K562 (cell line): ENCODE measurements at regions not wholly inside any gene's neighbourhood (a gene's known extent, or its start where the extent isn't known, plus 50 kb on each side); places are given as distances from the start of the nearest gene placed in this dataset.

Source experiments
- ATAC-seq: fragments of 200-7000 bp; cut with Tn5 transposase; 3 replicates; pipeline ENCODE4 v1.9.1; 2020; ENCODE audit warnings: moderate library complexity
- BruUV-seq: library from RNA; stranded (reverse); fragments of 400-500 nt; replicated peaks from 2 replicates; lab custom pipeline; 2021; lab: Mats Ljungman, UMichigan
- CTCF ChIA-PET: fragments of 300-600 bp; formaldehyde crosslinking; extraction: SDS; loops from one replicate; lab custom pipeline; 2021; ENCODE audit warnings: low intra/inter-chr PET ratio; lab: Yijun Ruan, JAX
- POLR2A ChIA-PET: fragments of 300-600, 350-650 bp; sonication (Branson Sonifier 250); formaldehyde crosslinking; extraction: SDS; loops from one replicate; lab custom pipeline; 2021; ENCODE audit warnings: antibody characterized with exemption, inconsistent platforms; lab: Yijun Ruan, JAX
- DNase-seq, 4 experiments: peaks; one replicate each; pipeline versions ENCODE4 v3.0.0 to v3.0.0-alpha.2; 2011 to 2018; ENCODE audit warnings: low spot score in 3 of 4, mixed read lengths in 3 of 4; ENCODE audit errors: extremely low read depth in 1 of 4
- FAIRE-seq: peaks from 2 replicates; lab custom pipeline; 2011; peaks lifted over from hg19 to GRCh38; lab: Jason Lieb, UNC
- H2AFZ ChIP-seq: 2 replicates; pipeline ENCODE4 v1.6.0; 2011; ENCODE audit warnings: low read depth, low read length, control low read depth, inconsistent platforms
- H3K27ac ChIP-seq: fragments of 200-600 bp; 3 replicates; pipeline ENCODE4 v1.8.0; 2011; ENCODE audit warnings: low read depth, mild to moderate bottlenecking, control low read depth, inconsistent platforms, low read length, moderate library complexity, mixed read lengths; ENCODE audit errors: extremely low read depth
- H3K27me3 ChIP-seq, 2 experiments: fragments of 300-600 bp in 1 of 2; 2 replicates in 1 of 2; 3 replicates in 1 of 2; pipeline versions ENCODE4 v1.6.0 to v1.8.0; 2011; ENCODE audit warnings: inconsistent platforms in 2 of 2, low read length in 2 of 2, mild to moderate bottlenecking in 1 of 2, mixed read lengths in 1 of 2, moderate library complexity in 1 of 2; ENCODE audit not compliant: control insufficient read depth in 2 of 2, insufficient read depth in 2 of 2
- H3K36me3 ChIP-seq: fragments of 300-600 bp; 3 replicates; pipeline ENCODE4 v1.8.0; 2011; ENCODE audit warnings: mild to moderate bottlenecking, low read length, inconsistent platforms; ENCODE audit not compliant: control insufficient read depth, insufficient read depth
- H3K4me1 ChIP-seq, 2 experiments: fragments of 200-600 bp in 1 of 2; replicated peaks in 1 of 2; 2 replicates in 1 of 2; 3 replicates in 1 of 2; pipeline versions ENCODE4 v1.5.1 to v1.8.0; 2011; ENCODE audit warnings: inconsistent platforms in 2 of 2, low read length in 2 of 2, mild to moderate bottlenecking in 1 of 2, mixed read lengths in 1 of 2, moderate library complexity in 1 of 2; ENCODE audit not compliant: control insufficient read depth in 2 of 2, insufficient read depth in 2 of 2
- H3K4me2 ChIP-seq: 2 replicates; pipeline ENCODE4 v1.6.1; 2011; ENCODE audit warnings: low read length, control low read depth, inconsistent platforms, mixed read lengths; ENCODE audit not compliant: insufficient read depth
- H3K4me3 ChIP-seq: fragments of 200-600 bp; sonication (generic), shearing (Covaris generic); 2 replicates; pipeline ENCODE4 v1.5.1; 2016; ENCODE audit warnings: control low read depth, inconsistent platforms
- H3K79me2 ChIP-seq: fragments of 200-600 bp; 3 replicates; pipeline ENCODE4 v1.8.0; 2011; ENCODE audit warnings: low read length, inconsistent platforms; ENCODE audit not compliant: control insufficient read depth, insufficient read depth
- H3K9ac ChIP-seq, 2 experiments: 2 replicates each; pipeline versions ENCODE4 v1.6.0 to v1.6.1; 2011; ENCODE audit warnings: low read depth in 2 of 2, low read length in 2 of 2, control low read depth in 1 of 2, inconsistent platforms in 1 of 2, mild to moderate bottlenecking in 1 of 2, mixed read lengths in 1 of 2; ENCODE audit not compliant: insufficient read depth in 1 of 2
- H3K9me1 ChIP-seq: one replicate; pipeline ENCODE4 v1.6.0; 2011; ENCODE audit warnings: inconsistent platforms, mild to moderate bottlenecking, low read length, moderate library complexity; ENCODE audit not compliant: control insufficient read depth, insufficient read depth
- H3K9me3 ChIP-seq: replicated peaks from 2 replicates; pipeline ENCODE4 v1.5.1; 2011; ENCODE audit warnings: low read depth, low read length, inconsistent platforms; ENCODE audit not compliant: control insufficient read depth, insufficient read depth
- H4K20me1 ChIP-seq: replicated peaks from 2 replicates; pipeline ENCODE4 v1.6.1; 2011; ENCODE audit warnings: low read length, inconsistent platforms, mixed read lengths; ENCODE audit not compliant: control insufficient read depth, insufficient read depth
- E2F3 ChIP-seq: fragments of 250-450 bp; sonication (Bioruptor Pico); IDR thresholded peaks from 2 replicates; pipeline ENCODE4 v1.4.0; 2020; ENCODE audit warnings: mild to moderate bottlenecking
- E2F8 ChIP-seq: fragments of 450-650 bp; IDR thresholded peaks from 2 replicates; pipeline ENCODE4 v1.7.1; 2018; ENCODE audit warnings: mild to moderate bottlenecking, low read depth; ENCODE audit not compliant: partially characterized antibody
- JUN ChIP-seq, 2 experiments: sonication (generic) in 1 of 2; formaldehyde crosslinking in 1 of 2; IDR thresholded peaks; 2 replicates each; pipeline versions ENCODE4 v1.6.1 to v1.8.0; 2012 to 2022; ENCODE audit warnings: borderline replicate concordance in 2 of 2, mild to moderate bottlenecking in 2 of 2, improper control_type of control experiment in 1 of 2, low read depth in 1 of 2, low read length in 1 of 2, missing genetic modification reagents in 1 of 2
- KDM2B ChIP-seq: fragments of 250-450 bp; sonication (Bioruptor Pico); IDR thresholded peaks from 2 replicates; pipeline ENCODE4 v1.8.0; 2021; ENCODE audit warnings: mild to moderate bottlenecking, moderate library complexity
- NCOA2 ChIP-seq, 2 experiments: fragments of 450-650 bp; IDR thresholded peaks; 2 replicates each; pipeline ENCODE4 v1.6.1; 2018; ENCODE audit warnings: mild to moderate bottlenecking in 2 of 2, moderate library complexity in 1 of 2; ENCODE audit not compliant: partially characterized antibody in 2 of 2
- OTX1 ChIP-seq: fragments of 450-650 bp; formaldehyde crosslinking; IDR thresholded peaks from 2 replicates; pipeline ENCODE4 v1.4.0; 2022; ENCODE audit warnings: mild to moderate bottlenecking
- ZNF12 ChIP-seq: sonication (generic); formaldehyde crosslinking; IDR thresholded peaks from 2 replicates; pipeline ENCODE4 v1.4.0; 2020; ENCODE audit warnings: mild to moderate bottlenecking, missing genetic modification reagents
- ZNF174 ChIP-seq: fragments of 250-450 bp; sonication (Bioruptor Pico); IDR thresholded peaks from 2 replicates; pipeline ENCODE4 v1.4.0; 2020; ENCODE audit warnings: mild to moderate bottlenecking
- ZNF263 ChIP-seq: sonication (generic); formaldehyde crosslinking; IDR thresholded peaks from 2 replicates; pipeline ENCODE4 v1.8.0; 2022; ENCODE audit warnings: mild to moderate bottlenecking, missing genetic modification reagents, borderline replicate concordance
- ZNF398 ChIP-seq: fragments of 250-450 bp; sonication (Bioruptor Pico); IDR thresholded peaks from 2 replicates; pipeline ENCODE4 v1.8.0; 2021; ENCODE audit warnings: moderate library complexity, mild to moderate bottlenecking, inconsistent platforms
- WGBS: fragments of 100-300 bp; shearing (Covaris generic); methylation state at CpG from one replicate; pipeline ENCODE4 v1.1.6; 2016; ENCODE audit warnings: low coverage, mixed read lengths; ENCODE audit not compliant: insufficient coverage; ENCODE audit errors: missing lambda C conversion rate; 5-methylcytosine and 5-hydroxymethylcytosine counted together
- in situ Hi-C: fragments of 300-500 bp; cut with MboI; formaldehyde crosslinking; loops from 4 replicates; pipeline ENCODE4 v1.15.0; 2018; ENCODE audit warnings: inconsistent platforms, mixed read lengths
- intact Hi-C: fragments of 100-400 bp; cut with micrococcal nuclease; formaldehyde crosslinking; loops from 2 replicates; pipeline ENCODE4 v1.14.2; 2022
- TF ChIP-seq, protein P1 (sequence below): sonication (generic); formaldehyde crosslinking; IDR thresholded peaks from 2 replicates; pipeline ENCODE4 v1.8.0; 2022; ENCODE audit warnings: missing genetic modification reagents, mild to moderate bottlenecking, moderate library complexity, borderline replicate concordance

DNA sequence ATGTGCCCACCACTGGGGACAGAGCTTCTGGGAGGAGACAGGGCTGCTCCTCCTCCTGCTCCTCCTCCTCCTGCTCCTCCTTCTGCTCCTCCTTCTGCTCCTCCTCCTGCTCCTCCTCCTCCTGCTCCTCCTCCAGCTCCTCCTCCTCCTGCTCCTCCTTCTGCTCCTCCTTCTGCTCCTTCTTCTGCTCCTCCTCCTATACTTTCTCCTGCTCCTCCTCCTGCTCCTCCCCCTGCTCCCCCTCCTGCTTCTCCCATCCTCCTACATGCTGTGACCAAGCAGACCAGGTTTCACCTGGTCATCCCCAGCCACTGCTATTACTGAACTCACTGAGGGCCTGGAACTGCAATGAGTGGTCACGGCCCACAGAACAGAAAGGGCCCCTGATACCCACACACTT, 154.0 kb upstream of the PPP2R2D start:
- Histone ChIP-seq H4K20me1 (no peaks in the 10 kb centered on the region), H3K9ac (no peak overlapping the region), H2AFZ (no peak overlapping the region), H3K9me3 (no peaks in the 10 kb centered on the region), H3K4me2 (no peak overlapping the region), H3K9me1 (no peaks in the 10 kb centered on the region), H3K27ac (no peak overlapping the region), H3K4me3 (no peak overlapping the region), H3K36me3 (no peaks in the 10 kb centered on the region), H3K4me1 (no peaks in the 10 kb centered on the region), H3K79me2 (no peaks in the 10 kb centered on the region), H3K27me3 (peaks cover 0 to 46% of the 10 kb centered on the region in 2 experiments; a peak in 3 of 5 replicates)
- intact Hi-C loops (no loop called here), in situ Hi-C loops (no loop called here)
- WGBS, result 0% methylated on average over 1 of the region's 1 CpG
- FAIRE-seq (no peak), ATAC-seq (no peak), DNase-seq (peak in 1 of 4 experiments; percentile 10)
- ChIA-PET CTCF (no interaction called here), POLR2A (no interaction called here)
- no TSS peak for BruUV-seq
- TF ChIP-seq ZNF263 (peak; percentile 91), E2F3 (CRISPR knock-in tag) (no peak), NCOA2 (IDR thresholded peaks at IDR 0.05; ENCODE audit: partially characterized antibody in 2 of 2) (no peak), OTX1 (no peak)

- no peak for FAIRE-seq
- intact Hi-C loops, result no loop called here
- 2% methylated on average over 13 of the region's 16 CpGs for WGBS
- TF ChIP-seq ZNF398 (CRISPR knock-in tag), result no peak
- no peak for TF ChIP-seq JUN (IDR thresholded peaks at IDR 0.05; ENCODE audit: borderline replicate concordance, low read depth, low read length)
- TF ChIP-seq JUN (CRISPR knock-in tag; IDR thresholded peaks at IDR 0.05; ENCODE audit: borderline replicate concordance), result no peak
- TF ChIP-seq KDM2B (CRISPR knock-in tag), result no peak
- TF ChIP-seq, protein P1, sequence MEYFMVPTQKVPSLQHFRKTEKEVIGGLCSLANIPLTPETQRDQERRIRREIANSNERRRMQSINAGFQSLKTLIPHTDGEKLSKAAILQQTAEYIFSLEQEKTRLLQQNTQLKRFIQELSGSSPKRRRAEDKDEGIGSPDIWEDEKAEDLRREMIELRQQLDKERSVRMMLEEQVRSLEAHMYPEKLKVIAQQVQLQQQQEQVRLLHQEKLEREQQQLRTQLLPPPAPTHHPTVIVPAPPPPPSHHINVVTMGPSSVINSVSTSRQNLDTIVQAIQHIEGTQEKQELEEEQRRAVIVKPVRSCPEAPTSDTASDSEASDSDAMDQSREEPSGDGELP (CRISPR knock-in tag), result no peak
- no peak for TF ChIP-seq ZNF174 (CRISPR knock-in tag)
- TF ChIP-seq E2F8, result no peak
- TF ChIP-seq ZNF12 (CRISPR knock-in tag), result no peak
Measured at GRCh38 chr10:131747251-131747650, 153.6 kb upstream of the PPP2R2D start.

More at GRCh38 chr10:131747251-131747650, 153.6 kb upstream of the PPP2R2D start:
- Histone ChIP-seq H3K27ac (no peak overlapping the region), H3K4me2 (no peak overlapping the region), H4K20me1 (no peaks in the 10 kb centered on the region), H3K9me1 (no peaks in the 10 kb centered on the region), H3K4me1 (no peaks in the 10 kb centered on the region), H3K36me3 (no peaks in the 10 kb centered on the region), H3K4me3 (no peak overlapping the region), H3K9me3 (no peaks in the 10 kb centered on the region), H3K27me3 (peaks cover 0 to 48% of the 10 kb centered on the region in 2 experiments; a peak in 3 of 5 replicates), H3K9ac (no peak overlapping the region), H3K79me2 (no peaks in the 10 kb centered on the region), H2AFZ (no peak overlapping the region)
- no peak for DNase-seq
- ATAC-seq, result no peak
- ChIA-PET CTCF (no interaction called here), POLR2A (no interaction called here)
- in situ Hi-C loops, result no loop called here
- BruUV-seq, result no TSS peak
